ENCODE measurements at regions not wholly inside any gene's neighbourhood (a gene's known extent, or its start where the extent isn't known, plus 50 kb on each side); places are given as distances from the start of the nearest gene placed in this dataset.
"Not testable (repeated sequence)": the region's sequence is repeated elsewhere in the genome, so short reads cannot be mapped to it uniquely, and the experiment has no call there.

GRCh38 chr13:62168891-62169290, 753.2 kb upstream of the PCDH20 start:
- Histone ChIP-seq H3K27me3 (no peaks in the 10 kb centered on the region), H3K9me3 (no peaks in the 10 kb centered on the region), H3K4me3 (no peak overlapping the region), H3K27ac (no peak overlapping the region), H3K4me1 (ENCODE audit: insufficient read depth) (no peaks in the 10 kb centered on the region), H3K36me3 (no peaks in the 10 kb centered on the region)
- TF ChIP-seq POLR2A (IDR thresholded peaks at IDR 0.05) = no peak
- TF ChIP-seq CTCF (IDR thresholded peaks at IDR 0.05) = no peak
- TF ChIP-seq EP300 (IDR thresholded peaks at IDR 0.05) = no peak
- WGBS, 3 donors = 95% methylated on average over 13 of the region's 13 CpGs
- no peak for DNase-seq
- intact Hi-C loops (cut with DNase I) = no loop called here

- DNase-seq = peak in 1 of 5 donors; percentile 11
- H3K4me1 ChIP-seq (ENCODE audit: insufficient read depth) = no peaks in the 10 kb centered on the region
- intact Hi-C loops (cut with DNase I) = no loop called here
- H3K27ac ChIP-seq = no peak overlapping the region
- H3K27me3 ChIP-seq = no peaks in the 10 kb centered on the region
- no peaks in the 10 kb centered on the region for H3K36me3 ChIP-seq
- H3K9me3 ChIP-seq = no peaks in the 10 kb centered on the region
- no peak for TF ChIP-seq EP300 (IDR thresholded peaks at IDR 0.05)
- no peak for TF ChIP-seq CTCF (IDR thresholded peaks at IDR 0.05)
- no peak for TF ChIP-seq POLR2A (IDR thresholded peaks at IDR 0.05)
- 87 to 93% (median 90%) methylated on average over 11 to 12 of the region's 12 CpGs for WGBS, 3 donors
- no peak overlapping the region for H3K4me3 ChIP-seq
Measured at GRCh38 chr13:62167650-62168172, 752.1 kb upstream of the PCDH20 start.

GRCh38 chr13:62162860-62163259, 747.2 kb upstream of the PCDH20 start:
- H3K4me1 ChIP-seq (ENCODE audit: insufficient read depth) = no peaks in the 10 kb centered on the region
- no peaks in the 10 kb centered on the region for H3K36me3 ChIP-seq
- intact Hi-C loops (cut with DNase I) = no loop called here
- no peak overlapping the region for H3K4me3 ChIP-seq
- no peaks in the 10 kb centered on the region for H3K27me3 ChIP-seq
- DNase-seq = no peak
- WGBS, 3 donors = 69 to 85% (median 73%) methylated on average over 2 of the region's 2 CpGs
- no peaks in the 10 kb centered on the region for H3K9me3 ChIP-seq
- no peak overlapping the region for H3K27ac ChIP-seq
- TF ChIP-seq CTCF (IDR thresholded peaks at IDR 0.05) (no peak), POLR2A (IDR thresholded peaks at IDR 0.05) (no peak), EP300 (IDR thresholded peaks at IDR 0.05) (no peak)

GRCh38 chr13:62158520-62158919, 742.9 kb upstream of the PCDH20 start:
- no peaks in the 10 kb centered on the region for H3K4me1 ChIP-seq (ENCODE audit: insufficient read depth)
- H3K27ac ChIP-seq = no peak overlapping the region
- intact Hi-C loops (cut with DNase I) = no loop called here
- TF ChIP-seq EP300 (IDR thresholded peaks at IDR 0.05) (no peak), POLR2A (IDR thresholded peaks at IDR 0.05) (no peak), CTCF (IDR thresholded peaks at IDR 0.05) (no peak)
- no peak overlapping the region for H3K4me3 ChIP-seq
- H3K27me3 ChIP-seq = no peaks in the 10 kb centered on the region
- no peaks in the 10 kb centered on the region for H3K9me3 ChIP-seq
- WGBS, 3 donors = 85 to 87% (median 85%) methylated on average over 3 of the region's 3 CpGs
- no peak for DNase-seq
- no peaks in the 10 kb centered on the region for H3K36me3 ChIP-seq

GRCh38 chr13:62151724-62152123, 736.1 kb upstream of the PCDH20 start:
- H3K4me1 ChIP-seq (ENCODE audit: insufficient read depth); H3K36me3 ChIP-seq; H3K9me3 ChIP-seq; H3K4me3 ChIP-seq; intact Hi-C loops (cut with DNase I); H3K27me3 ChIP-seq; DNase-seq; H3K27ac ChIP-seq: not testable (repeated sequence)
- WGBS, 3 donors = 78 to 84% (median 82%) methylated on average over 2 of the region's 2 CpGs

Measured in ovary (tissue), 7 donors.